DMS79 treated with DMSO at 0.1 percent for 48 hours (cell line): ENCODE measurements at regions not wholly inside any gene's neighbourhood (a gene's known extent, or its start where the extent isn't known, plus 50 kb on each side); places are given as distances from the start of the nearest gene placed in this dataset.
"Not testable (repeated sequence)": the region's sequence is repeated elsewhere in the genome, so short reads cannot be mapped to it uniquely, and the experiment has no call there.

Source experiments
- DNase-seq: peaks from one replicate; lab custom pipeline; 2025; lab: John Stamatoyannopoulos, UW

DNA sequence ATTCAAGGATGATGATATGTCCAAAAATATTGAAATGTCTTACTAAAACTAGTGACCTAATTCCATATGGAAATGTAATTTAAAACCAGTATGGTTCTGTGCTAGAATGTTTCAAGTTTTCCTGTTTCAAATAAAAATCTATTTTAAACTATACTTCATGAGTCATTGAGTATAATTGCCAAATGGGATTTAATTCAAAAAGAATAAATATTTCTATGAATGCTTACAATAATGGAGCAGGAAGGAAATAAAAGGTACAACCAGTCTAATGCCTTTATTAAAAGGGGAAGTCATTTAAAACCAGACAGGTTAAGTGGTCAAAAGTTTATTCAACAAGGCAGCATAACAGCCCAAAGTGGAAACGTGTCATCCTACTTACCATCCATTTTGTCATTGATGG, 2347.1 kb downstream of the PCDH7 start:
- DNase-seq: no peak

DNA sequence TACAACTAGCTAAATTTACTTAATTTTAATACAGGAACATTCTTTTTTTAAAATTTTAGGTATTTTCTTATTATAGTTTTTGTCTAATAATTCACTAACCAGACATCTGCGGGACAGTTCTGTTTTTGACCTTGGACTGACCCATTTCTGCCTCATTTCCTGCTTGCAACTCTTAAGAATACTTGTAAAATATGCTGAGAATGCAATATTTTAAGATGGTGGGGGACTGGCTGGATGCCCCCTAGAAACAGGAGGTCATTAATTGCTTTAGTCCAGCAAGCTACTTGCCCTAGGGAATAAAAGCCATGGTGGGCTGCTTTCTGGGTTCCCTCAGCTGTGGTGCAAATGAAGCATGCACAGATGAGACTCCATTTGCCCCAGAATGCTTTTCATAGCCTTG, 2348.4 kb downstream of the PCDH7 start:
- DNase-seq: no peak

DNA sequence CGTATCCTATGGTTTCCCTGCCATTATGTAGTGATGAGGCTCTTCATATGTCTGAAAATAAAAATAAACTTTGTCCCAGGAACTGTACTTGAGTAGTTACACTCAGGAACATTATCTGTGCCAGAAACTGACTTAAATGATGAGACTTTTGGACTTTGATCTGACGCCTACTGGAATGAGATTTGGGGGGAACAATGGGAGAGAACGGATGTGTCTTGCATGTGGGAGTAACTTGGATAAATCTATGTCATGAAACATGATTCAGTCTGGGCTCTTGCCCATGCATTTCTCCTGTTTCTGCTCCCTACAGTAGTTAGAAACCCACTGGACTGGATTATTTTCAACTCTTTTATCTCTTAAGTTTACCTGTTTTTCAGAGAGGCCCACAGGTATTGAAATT, 2351.4 kb downstream of the PCDH7 start:
- DNase-seq: no peak

DNA sequence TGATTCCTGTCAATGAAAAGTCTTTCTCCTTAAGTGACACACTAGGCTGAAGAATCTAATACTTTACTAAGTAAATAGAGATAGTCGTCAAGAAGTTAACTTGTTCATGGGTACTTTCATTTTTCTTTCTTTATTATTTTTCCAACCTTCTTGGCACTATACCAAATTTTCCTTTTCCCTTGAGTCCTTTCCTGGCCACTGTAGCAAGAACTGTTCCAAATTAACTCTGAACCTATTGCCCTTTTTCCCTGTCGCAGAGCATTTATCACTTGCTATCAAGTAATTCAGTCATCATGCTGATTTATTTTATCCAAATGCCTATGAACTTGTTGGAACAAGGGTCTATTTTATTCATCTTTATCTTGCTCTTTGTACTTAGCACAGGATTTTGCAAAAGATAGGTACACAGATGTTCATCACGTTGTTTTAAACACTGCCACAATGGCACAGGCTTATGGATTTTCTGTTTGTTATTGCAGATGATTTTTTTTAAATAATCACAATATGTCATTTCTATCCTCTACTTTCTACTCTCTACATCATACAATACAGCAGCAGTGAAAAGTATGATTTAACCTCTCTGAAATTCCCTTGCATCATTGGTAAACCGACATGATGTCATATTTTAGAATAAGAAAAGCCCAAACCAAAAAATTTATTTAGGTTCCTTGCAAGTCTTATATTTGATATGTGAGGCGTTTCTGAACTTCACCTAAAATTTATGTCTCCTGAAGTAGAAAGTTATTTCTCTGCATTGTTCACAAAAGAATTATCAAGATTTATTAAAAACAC, 2352.3 kb downstream of the PCDH7 start:
- no peak for DNase-seq

DNA sequence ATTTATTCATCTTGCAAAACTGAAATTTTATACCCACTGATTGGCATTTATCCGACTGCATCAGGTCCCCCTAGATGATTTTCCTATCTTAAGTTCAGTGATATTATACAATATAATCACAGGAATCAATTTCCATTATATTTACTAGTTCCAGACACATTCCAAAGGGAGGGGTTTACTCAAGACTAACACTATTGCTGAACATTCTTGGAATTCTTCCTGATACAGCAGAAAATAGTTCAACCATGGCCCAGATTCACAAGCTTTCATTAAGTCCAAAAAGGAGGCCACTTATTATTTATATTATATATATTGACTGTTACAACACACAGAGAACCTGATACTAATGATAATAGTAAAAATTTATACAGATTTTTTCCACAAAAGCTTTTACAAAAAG, 2353.6 kb downstream of the PCDH7 start:
- DNase-seq: no peak

DNA sequence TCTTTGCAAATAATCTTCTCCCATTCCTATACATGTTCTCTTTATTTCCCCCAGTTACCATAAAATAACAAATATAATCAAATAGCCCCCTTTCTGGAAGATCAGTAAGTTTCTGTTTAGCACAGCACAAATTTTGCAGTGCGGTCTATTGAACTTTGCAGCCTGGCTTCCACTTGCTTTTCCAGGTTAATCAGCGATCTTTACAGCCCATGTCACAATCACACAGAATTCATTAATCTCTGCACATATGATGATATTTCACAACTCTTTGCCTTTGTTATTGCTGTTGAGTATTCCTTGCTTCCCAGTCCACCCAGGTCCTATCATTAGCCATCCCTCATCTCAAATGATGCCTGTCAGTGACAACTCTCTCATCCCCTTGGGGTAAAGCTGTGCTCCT, 2358.0 kb downstream of the PCDH7 start:
- no peak for DNase-seq

DNA sequence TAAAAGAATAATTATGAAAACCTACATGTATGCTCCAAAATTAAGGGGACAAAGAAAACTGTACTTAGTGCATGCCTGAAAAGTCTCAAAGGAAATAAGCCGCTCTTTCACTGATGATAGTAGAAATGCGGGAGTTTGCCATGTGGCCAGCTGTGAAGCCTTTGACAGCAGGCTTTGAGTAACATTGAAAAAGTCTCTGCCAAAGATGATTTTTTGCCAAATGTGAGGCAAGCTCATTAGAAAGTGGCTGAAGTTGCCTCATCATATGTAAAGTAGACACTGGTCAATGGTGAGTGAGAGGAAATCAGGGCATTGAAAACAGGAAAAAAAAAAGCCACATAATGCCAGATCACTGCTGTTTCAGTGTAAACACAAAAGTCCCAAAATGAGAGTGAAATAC, 2360.1 kb downstream of the PCDH7 start:
- no peak for DNase-seq

DNA sequence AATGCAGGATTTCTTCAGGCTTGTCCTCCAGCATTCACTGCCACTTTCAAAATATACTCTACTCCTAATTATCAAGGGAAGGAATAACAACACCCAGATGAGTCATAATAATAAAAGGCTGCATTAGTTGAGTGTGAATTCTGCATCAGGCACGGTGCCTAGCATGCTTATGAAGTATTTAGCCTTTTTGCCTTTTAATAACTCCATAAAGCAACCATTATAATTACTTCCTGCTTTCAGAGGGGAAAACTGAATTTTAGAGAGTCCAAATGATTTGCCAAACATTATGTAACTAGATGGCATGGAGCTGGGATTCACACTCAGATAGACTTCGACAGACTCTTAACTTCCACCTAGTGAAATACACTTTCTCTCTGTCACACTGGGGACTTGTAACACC, 2365.5 kb downstream of the PCDH7 start:
- no peak for DNase-seq

DNA sequence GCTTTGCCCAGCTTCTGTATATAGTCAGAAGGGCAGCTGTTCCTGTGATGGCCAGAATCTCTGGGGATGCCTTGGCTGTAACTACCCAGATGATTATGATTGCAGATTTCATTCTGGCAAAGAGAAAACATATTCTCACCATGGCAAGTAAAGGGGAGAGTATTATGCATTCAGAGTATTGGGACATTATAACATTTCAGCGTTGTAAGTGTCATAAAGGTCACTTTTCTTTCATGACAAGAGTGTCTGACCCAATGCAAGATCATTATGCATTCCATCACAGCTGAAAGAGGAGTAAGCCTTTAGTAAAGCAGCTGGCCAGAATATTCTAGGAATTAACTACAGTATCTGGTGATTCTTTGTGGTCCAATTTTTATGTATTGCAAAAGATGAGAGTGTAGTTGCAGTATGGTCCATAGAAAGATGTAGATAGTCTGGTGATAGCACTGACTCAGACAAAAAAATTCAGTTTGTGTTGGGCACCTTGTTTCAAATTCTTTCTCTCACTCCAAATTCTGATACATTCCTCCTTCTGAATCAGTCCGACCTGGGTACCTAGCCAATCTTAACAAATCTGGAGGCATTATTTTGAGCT, 2366.3 kb downstream of the PCDH7 start:
- no peak for DNase-seq

DNA sequence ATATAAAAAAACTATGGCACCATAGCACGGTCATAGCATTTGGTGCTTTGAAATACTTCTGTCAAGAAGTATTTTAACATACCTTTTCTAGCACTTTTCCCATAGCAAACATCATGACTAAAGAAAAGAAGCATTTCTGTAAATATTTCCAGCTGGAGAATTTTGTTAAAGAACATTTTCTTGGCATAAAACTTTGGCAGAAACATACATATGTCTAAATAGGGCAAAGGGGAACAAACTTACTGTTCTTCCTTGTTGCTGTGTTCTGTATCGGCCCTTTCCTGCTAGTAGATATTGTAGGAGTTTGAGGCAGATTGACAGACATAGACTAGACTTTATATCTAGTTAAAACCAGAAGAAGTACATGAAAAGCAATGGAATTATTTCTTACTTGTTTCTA, 2368.5 kb downstream of the PCDH7 start:
- no peak for DNase-seq

DNA sequence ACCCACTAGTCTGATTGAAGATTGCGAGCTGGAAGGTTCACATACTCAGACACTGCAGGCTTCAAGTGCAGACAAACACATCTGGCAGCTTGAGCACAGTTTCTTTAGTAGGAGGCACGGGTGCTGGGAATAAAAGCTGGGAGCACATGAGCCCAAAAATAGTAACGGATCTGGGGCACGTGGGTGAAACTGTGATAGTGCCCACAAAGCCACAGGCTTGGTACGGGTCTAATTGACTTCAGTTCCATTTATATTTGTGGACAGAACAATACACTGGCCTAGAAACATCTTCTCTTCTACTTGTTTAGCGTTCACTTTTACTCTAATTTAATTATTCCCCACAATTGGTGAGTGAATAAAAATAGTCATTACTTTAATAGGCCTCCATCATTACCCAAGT, 2370.7 kb downstream of the PCDH7 start:
- DNase-seq: no peak

DNA sequence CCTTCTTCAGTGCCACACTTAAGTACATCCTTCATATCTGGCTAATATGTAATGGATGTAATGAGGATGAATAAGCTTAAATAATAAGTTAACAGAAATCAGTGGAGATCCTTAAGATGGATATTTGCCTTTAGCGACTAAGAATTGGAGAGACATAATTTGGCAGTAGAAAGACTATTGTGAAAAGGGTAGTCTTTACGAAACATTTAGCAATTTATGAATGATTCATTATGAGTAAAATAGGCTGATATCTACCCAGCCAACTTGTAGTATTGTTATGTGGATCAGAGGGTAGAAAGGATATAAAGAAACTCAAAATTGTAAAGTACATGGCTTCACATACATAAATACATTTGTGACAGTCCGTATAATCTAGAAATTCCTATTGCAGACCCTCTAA, 2371.8 kb downstream of the PCDH7 start:
- no peak for DNase-seq

DNA sequence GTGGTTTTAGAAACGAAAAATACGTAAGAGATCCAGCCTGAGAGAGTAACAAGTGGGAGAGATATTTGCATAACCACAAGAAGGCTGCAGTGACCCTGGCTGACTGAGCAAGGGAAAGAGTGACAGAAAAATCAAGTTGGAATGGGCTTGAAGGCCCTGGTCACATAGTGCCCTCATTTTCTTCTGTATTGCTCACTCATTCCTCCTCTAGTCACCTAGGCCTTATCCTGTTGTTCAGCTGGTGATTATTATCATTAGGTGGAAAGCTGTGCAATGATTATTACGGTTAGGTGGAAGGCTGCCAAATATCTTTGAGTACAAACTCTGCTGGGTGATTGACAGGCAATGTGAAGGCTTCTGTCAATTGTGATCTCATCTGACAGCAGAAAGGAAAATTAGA, 2384.1 kb downstream of the PCDH7 start:
- DNase-seq: no peak

DNA sequence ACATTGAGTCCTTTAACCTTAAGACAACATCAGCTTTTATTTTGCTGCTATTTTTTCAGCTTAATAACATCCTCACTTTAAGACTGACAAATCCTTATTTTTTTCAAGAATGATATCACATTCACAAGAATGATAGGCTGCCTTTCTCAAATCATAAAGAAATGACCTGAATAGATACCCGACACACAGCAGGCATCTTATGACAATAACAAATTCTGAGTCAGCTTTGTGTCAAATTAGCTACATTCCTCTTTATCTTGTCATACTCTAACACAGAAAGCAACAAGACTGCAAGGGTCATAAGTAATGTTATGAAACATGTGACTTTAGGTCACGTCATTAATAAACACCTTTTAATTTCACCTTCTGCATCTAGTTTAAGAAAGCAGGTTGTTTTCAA, 2387.6 kb downstream of the PCDH7 start:
- DNase-seq: no peak

DNA sequence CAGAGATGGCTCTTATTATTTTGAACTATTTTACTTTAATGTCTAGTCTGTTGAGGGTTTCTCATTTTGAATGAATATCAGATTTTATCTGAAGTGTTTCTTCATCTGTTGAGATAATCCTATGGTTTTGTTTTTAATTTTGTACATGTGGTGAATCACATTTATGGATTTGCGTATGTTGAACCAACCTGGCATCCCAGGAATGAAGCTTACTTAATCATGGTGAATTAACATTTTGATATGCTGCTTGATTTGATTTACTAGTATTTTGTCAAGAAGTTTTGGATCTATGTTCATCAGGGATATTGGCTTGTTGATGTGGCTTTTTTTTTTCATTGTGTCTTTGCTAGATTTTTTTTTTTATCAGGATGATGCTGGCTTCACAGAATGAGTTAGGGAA, 2390.9 kb downstream of the PCDH7 start:
- no peak for DNase-seq

DNA sequence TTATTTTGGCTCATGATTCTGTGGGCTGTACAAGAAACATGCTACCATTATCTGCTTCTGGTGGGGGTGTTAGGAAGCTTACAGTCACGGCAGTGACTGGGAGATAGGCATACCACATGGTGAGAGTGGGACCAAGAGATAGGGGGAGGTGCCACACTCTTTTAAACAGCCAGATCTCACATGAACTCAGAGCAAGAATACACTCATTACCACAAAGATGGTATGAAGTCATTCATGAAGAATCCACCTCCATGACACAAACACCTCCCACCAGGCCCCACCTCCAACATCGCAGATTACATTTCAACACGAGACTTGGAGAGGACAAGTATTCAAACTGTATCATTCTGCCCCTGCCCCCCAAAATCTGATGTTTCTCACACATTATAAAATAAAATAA, 2396.7 kb downstream of the PCDH7 start:
- DNase-seq: no peak

DNA sequence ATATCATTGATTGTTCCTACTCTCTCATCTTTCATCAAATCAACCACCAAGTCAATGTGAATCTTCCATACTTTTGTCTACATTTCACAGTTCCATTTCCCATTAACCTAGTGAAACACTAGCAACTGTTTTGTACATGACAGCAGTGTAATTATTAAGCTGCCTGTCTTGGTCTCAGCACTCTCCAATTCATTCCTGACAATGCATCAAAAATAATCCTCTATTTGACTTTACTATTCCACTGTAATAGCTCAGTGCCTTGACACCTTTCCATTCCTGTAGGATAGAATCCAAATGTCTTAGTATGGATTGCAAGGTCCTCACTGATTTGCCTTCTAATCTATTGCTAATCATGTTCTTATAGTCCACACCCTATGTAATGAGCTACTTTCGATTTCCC, 2405.8 kb downstream of the PCDH7 start:
- no peak for DNase-seq

DNA sequence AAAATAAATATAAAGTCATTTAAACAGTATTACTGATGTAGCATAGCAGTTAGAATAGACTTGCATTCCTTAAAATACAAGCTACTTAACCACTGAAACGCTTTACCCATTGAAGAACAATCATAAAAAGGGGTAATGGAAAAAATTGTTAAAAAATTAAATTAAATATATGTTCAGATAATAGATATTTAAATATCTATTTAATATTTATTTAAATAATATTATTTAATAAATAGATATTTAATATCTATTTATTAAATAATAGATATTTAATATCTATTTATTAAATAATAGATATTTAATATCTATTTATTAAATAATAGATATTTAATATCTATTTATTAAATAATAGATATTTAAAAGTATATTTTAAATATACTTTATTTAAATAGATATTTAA, 2410.5 kb downstream of the PCDH7 start:
- not testable (repeated sequence) for DNase-seq

DNA sequence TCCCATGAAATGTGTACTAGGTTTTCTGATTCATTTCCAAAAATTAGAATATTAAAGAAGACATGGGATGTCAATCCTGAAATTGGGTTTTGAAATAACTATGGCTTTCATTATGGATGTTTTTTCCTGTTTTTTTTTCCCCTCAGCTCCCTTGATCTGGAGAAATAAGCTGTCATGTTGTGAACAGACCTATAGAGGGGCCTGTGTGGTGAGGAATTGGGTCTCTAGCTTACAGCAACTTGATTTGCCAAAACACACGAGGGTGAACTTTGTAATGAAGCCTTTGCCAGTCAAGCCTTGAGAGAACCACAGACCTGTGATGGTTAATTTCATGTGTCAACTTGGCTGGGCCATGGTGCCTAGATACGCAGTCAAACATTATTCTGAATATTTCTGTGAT, 2413.6 kb downstream of the PCDH7 start:
- DNase-seq: no peak

DNA sequence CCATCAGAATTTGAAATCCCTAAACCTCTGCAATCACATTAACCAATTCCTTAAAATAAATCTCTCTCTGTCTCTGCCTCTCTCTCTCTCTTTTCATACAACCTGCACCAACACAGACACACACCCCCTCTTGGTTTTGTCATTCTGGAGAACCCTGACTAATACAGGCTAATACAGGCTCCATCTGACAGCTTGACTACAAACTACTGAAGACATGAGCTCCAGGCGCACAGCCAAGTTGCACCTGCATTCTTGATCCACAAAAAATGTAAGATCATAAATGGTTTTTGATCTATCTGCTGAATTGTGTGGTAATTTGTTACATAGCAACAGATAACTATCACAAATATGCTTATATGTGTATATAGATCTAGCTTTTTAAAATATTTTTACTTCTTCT, 2414.2 kb downstream of the PCDH7 start:
- no peak for DNase-seq

DNA sequence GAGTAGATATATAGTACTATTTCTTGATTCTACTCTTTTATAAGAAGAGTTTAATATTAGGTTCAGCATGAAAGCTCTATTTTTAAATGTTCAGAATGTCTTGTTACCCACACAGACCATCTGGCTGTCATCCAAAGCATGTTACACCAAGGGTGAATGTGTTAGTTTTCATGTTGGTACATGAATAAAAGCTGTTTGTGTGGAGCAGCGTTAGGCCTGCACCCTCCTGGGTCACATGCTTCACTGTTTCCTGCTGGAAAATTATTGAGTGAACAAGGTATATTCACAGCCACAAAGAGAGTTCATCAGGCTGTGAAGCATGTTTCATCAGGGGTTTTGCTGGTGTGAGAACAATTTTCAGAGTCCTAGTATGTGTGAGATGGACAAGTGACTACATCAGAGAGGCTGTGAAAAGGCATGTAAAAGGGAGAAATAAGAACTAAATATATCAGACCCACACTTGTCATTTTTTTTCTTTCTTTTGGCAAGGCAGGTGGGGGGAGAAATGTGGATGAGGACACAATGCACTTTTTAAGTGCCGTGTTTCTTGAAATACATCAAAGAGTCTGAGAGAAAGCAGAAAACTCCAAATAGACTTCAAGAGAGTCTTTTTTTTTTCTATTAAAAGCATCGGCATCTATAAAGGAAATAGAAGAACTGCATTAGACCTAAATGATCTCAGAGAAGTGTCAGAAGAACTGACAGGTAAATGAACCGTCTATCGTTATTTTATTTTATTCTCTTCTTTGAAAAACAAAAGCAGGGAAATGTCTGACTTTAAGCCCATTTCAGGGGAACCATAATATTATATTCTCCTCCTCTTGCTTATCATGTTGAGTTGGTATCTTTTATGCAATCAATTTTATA, 2429.7 kb downstream of the PCDH7 start:
- DNase-seq: no peak

DNA sequence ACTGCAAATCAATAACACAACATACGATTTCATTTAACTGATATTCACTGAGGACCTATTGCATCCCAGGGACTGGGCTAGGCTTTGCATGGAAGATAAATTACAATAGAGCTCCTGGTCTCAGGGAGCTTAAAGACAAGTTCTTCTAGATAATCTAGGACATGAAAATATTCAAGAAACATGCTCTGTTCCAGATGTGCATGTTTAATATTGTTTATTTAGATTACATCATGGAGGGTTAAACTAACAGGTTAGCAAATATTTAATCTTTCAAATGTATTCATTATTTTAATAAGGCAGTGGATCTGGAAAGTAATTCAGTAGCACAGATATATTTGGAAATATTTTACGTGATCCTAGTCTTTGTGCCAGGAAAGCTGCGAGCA, 2430.3 kb downstream of the PCDH7 start:
- no peak for DNase-seq

DNA sequence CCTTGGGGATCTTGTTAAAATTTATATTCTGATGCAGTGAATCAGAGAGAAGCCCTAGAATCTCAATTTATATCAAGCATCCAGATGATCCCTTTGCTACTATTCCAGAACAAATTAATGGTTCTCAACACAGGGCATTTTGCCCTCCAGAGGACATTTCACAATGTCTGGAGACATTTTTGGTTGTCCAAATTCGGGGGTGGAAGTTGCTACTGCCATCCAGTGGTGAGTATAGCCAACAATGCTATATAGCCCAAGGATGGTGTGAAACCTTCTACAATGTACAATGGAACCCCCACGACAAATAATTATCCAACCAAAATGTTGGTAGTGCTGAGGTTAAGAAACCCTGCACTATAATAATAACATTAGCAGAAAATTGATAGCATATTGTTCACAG, 2440.0 kb downstream of the PCDH7 start:
- no peak for DNase-seq
